Lower lobe of right lung (tissue), 2 donors: ENCODE measurements at regions not wholly inside any gene's neighbourhood (a gene's known extent, or its start where the extent isn't known, plus 50 kb on each side); places are given as distances from the start of the nearest gene placed in this dataset.

ENCODE experiments used
- ATAC-seq, 2 donors: fragments of 200-7000 bp; cut with Tn5 transposase; one replicate each; pipeline ENCODE4 v1.9.1; 2020 to 2022; ENCODE audit warnings: mild to moderate bottlenecking in 2 of 2, moderate library complexity in 2 of 2
- DNase-seq: peaks from one replicate; pipeline ENCODE4 v3.0.0-alpha.2; 2020
- H3K27ac ChIP-seq: fragments of 200-600 bp; one replicate; pipeline ENCODE4 v1.8.0; 2022
- H3K27me3 ChIP-seq: fragments of 200-600 bp; one replicate; pipeline ENCODE4 v1.8.0; 2022; ENCODE audit warnings: low read depth
- H3K36me3 ChIP-seq: fragments of 200-600 bp; one replicate; pipeline ENCODE4 v1.8.0; 2022; ENCODE audit warnings: mild to moderate bottlenecking
- H3K4me1 ChIP-seq: fragments of 200-600 bp; one replicate; pipeline ENCODE4 v1.8.0; 2022
- H3K4me3 ChIP-seq: fragments of 200-600 bp; one replicate; pipeline ENCODE4 v1.8.0; 2022; ENCODE audit warnings: mild to moderate bottlenecking
- H3K9me3 ChIP-seq: fragments of 200-600 bp; one replicate; pipeline ENCODE4 v1.8.0; 2022
- intact Hi-C: fragments of 100-400 bp; cut with DNase I; formaldehyde crosslinking; loops from one replicate; pipeline ENCODE4 v1.11.0; 2022
- TF ChIP-seq, protein P1 (sequence below): fragments of 200-600 bp; IDR thresholded peaks from one replicate; pipeline ENCODE4 v1.8.0; 2022; ENCODE audit warnings: antibody characterized with exemption, mild to moderate bottlenecking
- donor health status: DM: no; HTN: yes; CAD: no; lungs with severe emphysema.

GRCh38 chr18:55795101-55795669 is 207.2 kb upstream of the TCF4 start:
- Histone ChIP-seq H3K27me3 (no peaks in the 10 kb centered on the region), H3K36me3 (no peaks in the 10 kb centered on the region), H3K4me3 (no peak overlapping the region), H3K9me3 (no peaks in the 10 kb centered on the region), H3K27ac (peak overlapping the region; percentile 56), H3K4me1 (peaks cover 4% of the 10 kb centered on the region)
- intact Hi-C loops = no loop called here
- ATAC-seq = no peak
- TF ChIP-seq, protein P1, sequence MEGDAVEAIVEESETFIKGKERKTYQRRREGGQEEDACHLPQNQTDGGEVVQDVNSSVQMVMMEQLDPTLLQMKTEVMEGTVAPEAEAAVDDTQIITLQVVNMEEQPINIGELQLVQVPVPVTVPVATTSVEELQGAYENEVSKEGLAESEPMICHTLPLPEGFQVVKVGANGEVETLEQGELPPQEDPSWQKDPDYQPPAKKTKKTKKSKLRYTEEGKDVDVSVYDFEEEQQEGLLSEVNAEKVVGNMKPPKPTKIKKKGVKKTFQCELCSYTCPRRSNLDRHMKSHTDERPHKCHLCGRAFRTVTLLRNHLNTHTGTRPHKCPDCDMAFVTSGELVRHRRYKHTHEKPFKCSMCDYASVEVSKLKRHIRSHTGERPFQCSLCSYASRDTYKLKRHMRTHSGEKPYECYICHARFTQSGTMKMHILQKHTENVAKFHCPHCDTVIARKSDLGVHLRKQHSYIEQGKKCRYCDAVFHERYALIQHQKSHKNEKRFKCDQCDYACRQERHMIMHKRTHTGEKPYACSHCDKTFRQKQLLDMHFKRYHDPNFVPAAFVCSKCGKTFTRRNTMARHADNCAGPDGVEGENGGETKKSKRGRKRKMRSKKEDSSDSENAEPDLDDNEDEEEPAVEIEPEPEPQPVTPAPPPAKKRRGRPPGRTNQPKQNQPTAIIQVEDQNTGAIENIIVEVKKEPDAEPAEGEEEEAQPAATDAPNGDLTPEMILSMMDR = no peak
- DNase-seq = no peak

- intact Hi-C loops = no loop called here
- H3K36me3 ChIP-seq = no peaks in the 10 kb centered on the region
- H3K4me1 ChIP-seq = peaks cover 4% of the 10 kb centered on the region
- TF ChIP-seq, protein P1 = no peak
- no peak for DNase-seq
- H3K9me3 ChIP-seq = no peaks in the 10 kb centered on the region
- H3K4me3 ChIP-seq = no peak overlapping the region
- peak overlapping the region; percentile 56 for H3K27ac ChIP-seq
- H3K27me3 ChIP-seq = no peaks in the 10 kb centered on the region
- no peak for ATAC-seq
Observed at GRCh38 chr18:55794288-55795052, 206.5 kb upstream of the TCF4 start.

DNA sequence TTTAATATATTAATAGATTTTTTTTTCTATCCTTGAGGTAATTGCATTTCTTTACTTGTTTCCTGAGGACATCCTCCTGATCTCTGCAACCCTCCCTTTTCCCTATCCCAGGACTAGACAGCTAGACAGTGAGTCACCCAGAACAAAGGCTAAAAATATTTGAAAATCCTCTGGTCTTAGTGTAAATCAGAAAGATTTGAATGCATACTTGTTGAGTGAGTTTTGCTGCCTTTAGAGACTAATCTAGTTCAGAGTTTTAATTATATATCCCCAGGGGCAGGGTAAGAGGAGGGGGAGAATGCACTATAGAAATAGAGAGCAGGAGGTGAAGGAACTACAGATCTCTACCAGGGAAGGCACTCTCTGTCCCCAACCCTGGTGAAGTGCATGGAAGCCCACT is 202.3 kb upstream of the TCF4 start:
- TF ChIP-seq, protein P1 = no peak
- Histone ChIP-seq H3K9me3 (no peaks in the 10 kb centered on the region), H3K36me3 (no peaks in the 10 kb centered on the region), H3K4me3 (no peak overlapping the region), H3K27me3 (no peaks in the 10 kb centered on the region), H3K27ac (no peak overlapping the region), H3K4me1 (peaks cover 4% of the 10 kb centered on the region)
- intact Hi-C loops = no loop called here
- ATAC-seq = no peak
- DNase-seq = no peak

- Histone ChIP-seq H3K27ac (no peak overlapping the region), H3K9me3 (no peaks in the 10 kb centered on the region), H3K36me3 (no peaks in the 10 kb centered on the region), H3K4me3 (no peak overlapping the region), H3K4me1 (no peaks in the 10 kb centered on the region), H3K27me3 (no peaks in the 10 kb centered on the region)
- intact Hi-C loops = no loop called here
- no peak for ATAC-seq
- no peak for DNase-seq
- TF ChIP-seq, protein P1 = no peak
Observed at GRCh38 chr18:55787536-55788073, 199.6 kb upstream of the TCF4 start.

- Histone ChIP-seq H3K4me1 (peaks cover 1% of the 10 kb centered on the region), H3K36me3 (no peaks in the 10 kb centered on the region), H3K4me3 (no peak overlapping the region), H3K27ac (no peak overlapping the region), H3K27me3 (no peaks in the 10 kb centered on the region), H3K9me3 (no peaks in the 10 kb centered on the region)
- TF ChIP-seq, protein P1 = no peak
- ATAC-seq (no peak), DNase-seq (no peak)
- intact Hi-C loops = no loop called here
Observed at GRCh38 chr18:55786651-55787272, 198.8 kb upstream of the TCF4 start.
